Breast epithelium (tissue), 3 donors: ENCODE measurements at regions not wholly inside any gene's neighbourhood (a gene's known extent, or its start where the extent isn't known, plus 50 kb on each side); places are given as distances from the start of the nearest gene placed in this dataset.

Experiments
- POLR2A ChIP-seq: fragments of 450-650 bp; IDR thresholded peaks from one replicate; pipeline ENCODE4 v1.6.1; 2016; ENCODE audit warnings: antibody characterized with exemption, mild to moderate bottlenecking, moderate library complexity
- TF ChIP-seq, protein P1 (sequence below), 3 donors: fragments of 450-650 bp; IDR thresholded peaks; one replicate each; pipeline ENCODE4 v1.5.1; 2016 to 2017; ENCODE audit warnings: antibody characterized with exemption in 3 of 3, mild to moderate bottlenecking in 3 of 3, moderate library complexity in 3 of 3

DNA sequence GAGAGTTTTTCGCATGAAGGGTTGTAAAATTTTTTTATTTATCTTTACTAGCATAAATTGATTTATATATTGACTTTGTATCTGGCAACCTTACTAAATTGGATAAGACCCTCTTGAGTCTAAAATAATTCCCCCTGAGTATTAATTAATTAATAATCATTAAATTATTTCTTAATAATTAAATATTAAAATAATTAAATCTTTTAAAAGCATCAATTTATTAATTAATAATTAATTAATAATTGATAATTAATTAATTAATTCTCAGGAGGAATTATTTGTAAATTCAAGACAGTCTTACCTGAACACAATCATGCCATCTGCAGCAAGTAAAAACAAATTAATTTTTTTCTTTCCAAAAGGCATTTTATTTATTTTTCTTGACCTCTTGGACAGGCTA, 370.4 kb upstream of the PTPRD start:
- no peak for TF ChIP-seq POLR2A
- TF ChIP-seq, protein P1, sequence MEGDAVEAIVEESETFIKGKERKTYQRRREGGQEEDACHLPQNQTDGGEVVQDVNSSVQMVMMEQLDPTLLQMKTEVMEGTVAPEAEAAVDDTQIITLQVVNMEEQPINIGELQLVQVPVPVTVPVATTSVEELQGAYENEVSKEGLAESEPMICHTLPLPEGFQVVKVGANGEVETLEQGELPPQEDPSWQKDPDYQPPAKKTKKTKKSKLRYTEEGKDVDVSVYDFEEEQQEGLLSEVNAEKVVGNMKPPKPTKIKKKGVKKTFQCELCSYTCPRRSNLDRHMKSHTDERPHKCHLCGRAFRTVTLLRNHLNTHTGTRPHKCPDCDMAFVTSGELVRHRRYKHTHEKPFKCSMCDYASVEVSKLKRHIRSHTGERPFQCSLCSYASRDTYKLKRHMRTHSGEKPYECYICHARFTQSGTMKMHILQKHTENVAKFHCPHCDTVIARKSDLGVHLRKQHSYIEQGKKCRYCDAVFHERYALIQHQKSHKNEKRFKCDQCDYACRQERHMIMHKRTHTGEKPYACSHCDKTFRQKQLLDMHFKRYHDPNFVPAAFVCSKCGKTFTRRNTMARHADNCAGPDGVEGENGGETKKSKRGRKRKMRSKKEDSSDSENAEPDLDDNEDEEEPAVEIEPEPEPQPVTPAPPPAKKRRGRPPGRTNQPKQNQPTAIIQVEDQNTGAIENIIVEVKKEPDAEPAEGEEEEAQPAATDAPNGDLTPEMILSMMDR (IDR thresholded peaks at IDR 0.05) = no peak
